Calu3 (cell line): ENCODE measurements at regions not wholly inside any gene's neighbourhood (a gene's known extent, or its start where the extent isn't known, plus 50 kb on each side); places are given as distances from the start of the nearest gene placed in this dataset.
A peak's percentile ranks its signal among the peaks of the same experiment; 100 is the strongest.
"Not testable (repeated sequence)": the region's sequence is repeated elsewhere in the genome, so short reads cannot be mapped to it uniquely, and the experiment has no call there.

Experiments
- BruUV-seq: library from RNA; stranded (reverse); fragments of 400-500 nt; replicated peaks from 2 replicates; lab custom pipeline; 2021; lab: Mats Ljungman, UMichigan
- CTCF ChIA-PET: fragments of 300-600 bp; sonication (Branson Sonifier 250); formaldehyde crosslinking; loops from one replicate; lab custom pipeline; 2022; ENCODE audit warnings: antibody characterized with exemption; lab: Charles Lee
- DNase-seq: peaks from one replicate; pipeline ENCODE4 v3.0.0; 2022
- H3K27ac Mint-ChIP-seq: one replicate; pipeline ENCODE4 v1.8.0; 2022; ENCODE audit warnings: mixed read lengths; ENCODE audit not compliant: unreplicated experiment
- H3K27me3 Mint-ChIP-seq: one replicate; pipeline ENCODE4 v1.8.0; 2022; ENCODE audit warnings: mixed read lengths; ENCODE audit not compliant: unreplicated experiment
- H3K36me3 Mint-ChIP-seq: one replicate; pipeline ENCODE4 v1.8.0; 2022; ENCODE audit warnings: mild to moderate bottlenecking, moderate library complexity, mixed read lengths; ENCODE audit not compliant: insufficient read depth, unreplicated experiment
- H3K4me1 Mint-ChIP-seq: one replicate; pipeline ENCODE4 v1.8.0; 2022; ENCODE audit warnings: mild to moderate bottlenecking, low read depth, mixed read lengths; ENCODE audit not compliant: unreplicated experiment
- H3K4me3 Mint-ChIP-seq: one replicate; pipeline ENCODE4 v1.8.0; 2022; ENCODE audit warnings: mild to moderate bottlenecking, low read depth, moderate library complexity, mixed read lengths; ENCODE audit not compliant: unreplicated experiment
- H3K9me3 Mint-ChIP-seq: one replicate; pipeline ENCODE4 v1.8.0; 2022; ENCODE audit warnings: low read depth, mixed read lengths; ENCODE audit not compliant: unreplicated experiment
- CTCF ChIP-seq: fragments of 200-600 bp; IDR thresholded peaks from one replicate; pipeline ENCODE4 v1.8.0; 2022; ENCODE audit warnings: antibody characterized with exemption; ENCODE audit not compliant: unreplicated experiment
- intact Hi-C: fragments of 100-400 bp; cut with micrococcal nuclease; formaldehyde crosslinking; loops from one replicate; pipeline ENCODE4 v1.10.0; 2022; ENCODE audit not compliant: unreplicated experiment

GRCh38 chr6:27777126-27777525, 135.1 kb downstream of the OR2B2 start:
- intact Hi-C loops, result no loop called here
- H3K27me3 Mint-ChIP-seq, result no peaks in the 10 kb centered on the region

GRCh38 chr6:27776504-27776903, 135.7 kb downstream of the OR2B2 start:
- CTCF ChIA-PET, result no interaction called here
- no peaks in the 10 kb centered on the region for H3K27me3 Mint-ChIP-seq
- TF ChIP-seq CTCF, result no peak
- BruUV-seq, result no TSS peak
- H3K4me3 Mint-ChIP-seq, result no peak overlapping the region
- no peaks in the 10 kb centered on the region for H3K36me3 Mint-ChIP-seq
- no peak overlapping the region for H3K27ac Mint-ChIP-seq
- DNase-seq, result no peak
- intact Hi-C loops, result no loop called here
- no peaks in the 10 kb centered on the region for H3K9me3 Mint-ChIP-seq
- H3K4me1 Mint-ChIP-seq, result peaks cover 25% of the 10 kb centered on the region

More at GRCh38 chr6:27777126-27777525, 135.1 kb downstream of the OR2B2 start:
- BruUV-seq, result no TSS peak
- CTCF ChIA-PET, result interaction anchor here (0.7 kb wide), 1 partner anchor 630 kb away, joined by 5 read pairs; a partner anchor contains a TSS
- Mint-ChIP-seq H3K4me1 (peaks cover 20% of the 10 kb centered on the region), H3K27ac (no peak overlapping the region), H3K4me3 (no peak overlapping the region), H3K9me3 (no peaks in the 10 kb centered on the region), H3K36me3 (no peaks in the 10 kb centered on the region)
- DNase-seq, result no peak
- TF ChIP-seq CTCF, result no peak

- Mint-ChIP-seq H3K36me3 (no peaks in the 10 kb centered on the region), H3K9me3 (no peaks in the 10 kb centered on the region), H3K27me3 (no peaks in the 10 kb centered on the region), H3K4me1 (peaks cover 25% of the 10 kb centered on the region), H3K4me3 (no peak overlapping the region), H3K27ac (no peak overlapping the region)
- BruUV-seq, result no TSS peak
- intact Hi-C loops, result no loop called here
- TF ChIP-seq CTCF, result no peak
- CTCF ChIA-PET, result no interaction called here
- DNase-seq, result no peak
These were observed 136.4 kb downstream of the OR2B2 start for GRCh38 chr6:27775796-27776184.

GRCh38 chr6:27775138-27775795, 136.9 kb downstream of the OR2B2 start:
- H3K36me3 Mint-ChIP-seq, H3K4me3 Mint-ChIP-seq, H3K27ac Mint-ChIP-seq, H3K9me3 Mint-ChIP-seq, CTCF ChIA-PET, BruUV-seq, DNase-seq, H3K27me3 Mint-ChIP-seq, intact Hi-C loops: not testable (repeated sequence)
- peaks cover 25% of the 10 kb centered on the region for H3K4me1 Mint-ChIP-seq

- H3K36me3 Mint-ChIP-seq, H3K27ac Mint-ChIP-seq, H3K27me3 Mint-ChIP-seq, BruUV-seq, intact Hi-C loops, DNase-seq, H3K9me3 Mint-ChIP-seq: not testable (repeated sequence)
- CTCF ChIA-PET, result interaction anchor here (1.4 kb wide), 1 partner anchor 33 kb away, joined by 3 read pairs; a partner anchor contains a TSS
- Mint-ChIP-seq H3K4me1 (peaks cover 25% of the 10 kb centered on the region), H3K4me3 (peak overlapping the region; percentile 39)
These were observed 138.0 kb downstream of the OR2B2 start for GRCh38 chr6:27774264-27774600.

- H3K36me3 Mint-ChIP-seq, H3K27ac Mint-ChIP-seq, H3K9me3 Mint-ChIP-seq, intact Hi-C loops, BruUV-seq, H3K27me3 Mint-ChIP-seq: not testable (repeated sequence)
- H3K4me1 Mint-ChIP-seq, result peaks cover 25% of the 10 kb centered on the region
- CTCF ChIA-PET, result interaction anchor here (1.4 to 2.3 kb wide), 5 partner anchors 21 to 165 kb away, joined by 3 to 25 read pairs (median 13); a partner anchor contains a TSS
- peak; percentile 67 for DNase-seq
- H3K4me3 Mint-ChIP-seq, result peak overlapping the region; percentile 39
These were observed 138.5 kb downstream of the OR2B2 start for GRCh38 chr6:27773542-27774263.
